CD4-positive, alpha-beta T cell (primary cell): ENCODE measurements at regions not wholly inside any gene's neighbourhood (a gene's known extent, or its start where the extent isn't known, plus 50 kb on each side); places are given as distances from the start of the nearest gene placed in this dataset.

Experiments
- ATAC-seq: fragments of 200-7000 bp; cut with Tn5 transposase; one replicate; pipeline ENCODE4 v1.10.0; 2022; ENCODE audit warnings: mild to moderate bottlenecking; ENCODE audit not compliant: poor library complexity
- CTCF ChIA-PET: fragments of 350-600 bp; sonication (Branson Sonifier 250); formaldehyde crosslinking; loops from one replicate; lab custom pipeline; 2021; ENCODE audit warnings: antibody characterized with exemption, inconsistent platforms; lab: Charles Lee
- POLR2A ChIA-PET: fragments of 350-600 bp; sonication (Branson Sonifier 250); formaldehyde crosslinking; loops from one replicate; lab custom pipeline; 2021; ENCODE audit warnings: antibody characterized with exemption, inconsistent platforms; lab: Charles Lee
- DNase-seq, 14 experiments: peaks; one replicate each; pipeline ENCODE4 v3.0.0-alpha.2; 2013 to 2020; ENCODE audit warnings: mixed read lengths in 2 of 14
- H3K27ac ChIP-seq, 2 donors: one replicate each; pipeline versions ENCODE4 v1.5.1 to v1.7.0; 2013; ENCODE audit warnings: low read length in 2 of 2, low read depth in 1 of 2, mild to moderate bottlenecking in 1 of 2
- H3K27me3 ChIP-seq, 2 experiments: 1 replicate in 1 of 2; 2 replicates in 1 of 2; pipeline versions ENCODE4 v1.6.1 to v1.7.0; 2013; ENCODE audit warnings: low read length in 2 of 2, control low read depth in 1 of 2, mild to moderate bottlenecking in 1 of 2, moderate library complexity in 1 of 2; ENCODE audit not compliant: insufficient read depth in 2 of 2, control insufficient read depth in 1 of 2
- H3K36me3 ChIP-seq: one replicate; pipeline ENCODE4 v1.6.1; 2013; ENCODE audit warnings: low read length, control low read depth; ENCODE audit not compliant: insufficient read depth
- H3K4me1 ChIP-seq: one replicate; pipeline ENCODE4 v1.6.1; 2013; ENCODE audit warnings: low read length, control low read depth; ENCODE audit not compliant: insufficient read depth
- H3K4me3 ChIP-seq: one replicate; pipeline ENCODE4 v1.5.1; 2013; ENCODE audit warnings: mild to moderate bottlenecking, low read length, moderate library complexity
- H3K9me3 ChIP-seq, 2 experiments: 1 replicate in 1 of 2; 2 replicates in 1 of 2; pipeline versions ENCODE4 v1.6.1 to v1.7.0; 2013; ENCODE audit warnings: low read length in 2 of 2, mild to moderate bottlenecking in 2 of 2, control low read depth in 1 of 2, moderate library complexity in 1 of 2; ENCODE audit not compliant: control insufficient read depth in 1 of 2, insufficient read depth in 1 of 2
- H3K27ac Mint-ChIP-seq: one replicate; pipeline ENCODE4 v1.8.0; 2020; ENCODE audit warnings: mixed read lengths
- H3K27me3 Mint-ChIP-seq: one replicate; pipeline ENCODE4 v1.8.0; 2021; ENCODE audit warnings: mixed read lengths
- H3K36me3 Mint-ChIP-seq: one replicate; pipeline ENCODE4 v1.8.0; 2021; ENCODE audit warnings: low read depth, mixed read lengths
- H3K4me1 Mint-ChIP-seq: one replicate; pipeline ENCODE4 v1.8.0; 2021; ENCODE audit warnings: low read depth, mixed read lengths
- H3K4me3 Mint-ChIP-seq: one replicate; pipeline ENCODE4 v1.8.0; 2020; ENCODE audit warnings: mild to moderate bottlenecking, mixed read lengths
- H3K9me3 Mint-ChIP-seq: one replicate; pipeline ENCODE4 v1.8.0; 2020; ENCODE audit warnings: mixed read lengths
- intact Hi-C, 2 experiments: fragments of 100-400 bp; cut with DNase I in 1 of 2; cut with micrococcal nuclease in 1 of 2; formaldehyde crosslinking; loops; one replicate each; pipeline versions ENCODE4 v1.15.1 to v1.9.0; 2023 to 2025; cut with DNase I, micrococcal nuclease
- TF ChIP-seq, protein P1 (sequence below): fragments of 200-600 bp; IDR thresholded peaks from one replicate; pipeline ENCODE4 v1.8.0; 2022; ENCODE audit warnings: antibody characterized with exemption, mild to moderate bottlenecking

DNA sequence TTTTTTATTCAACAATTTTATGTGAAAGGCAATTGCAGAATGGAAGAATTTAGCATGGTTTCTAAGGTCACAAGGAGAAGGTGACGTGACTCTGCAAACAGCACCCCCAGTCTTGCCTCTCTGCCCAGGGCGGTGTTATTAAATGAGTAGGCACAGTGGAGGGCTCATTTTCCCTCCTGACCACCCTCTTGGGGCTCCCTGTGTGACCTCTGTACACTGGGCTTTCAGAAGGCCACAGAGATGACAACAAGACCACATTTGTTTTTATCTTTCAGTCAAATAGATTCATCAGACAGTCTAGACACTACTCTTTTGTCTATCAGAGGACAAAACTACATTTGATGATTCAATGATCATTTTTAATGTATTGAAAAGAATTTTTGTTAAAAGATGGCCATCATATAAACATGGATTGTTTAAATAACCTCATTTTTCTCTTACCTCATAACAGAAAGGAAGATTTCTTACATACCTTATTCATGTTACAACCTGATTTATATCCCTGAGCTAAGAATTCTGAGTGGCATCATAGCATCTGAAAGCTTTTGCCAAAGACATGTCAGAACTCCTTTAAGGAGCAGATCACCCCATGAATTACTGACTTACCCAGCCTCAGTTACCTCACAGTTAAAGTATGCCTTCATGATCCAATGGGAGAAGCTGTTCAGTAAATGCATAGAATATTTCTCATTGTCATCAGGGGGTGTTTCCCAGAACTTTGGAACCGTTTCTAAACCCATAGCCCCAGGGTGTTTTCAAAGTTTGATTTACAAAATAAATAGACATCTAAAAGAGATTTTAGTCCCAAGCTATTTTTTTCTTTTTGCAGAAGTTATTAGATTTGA lies 184.0 kb upstream of the RFC3 start:
- Mint-ChIP-seq H3K27ac (no peak overlapping the region), H3K27me3 (peaks cover 12% of the 10 kb centered on the region), H3K9me3 (no peaks in the 10 kb centered on the region), H3K36me3 (no peaks in the 10 kb centered on the region), H3K4me1 (no peaks in the 10 kb centered on the region), H3K4me3 (no peak overlapping the region)
- no peaks in the 10 kb centered on the region for H3K9me3 ChIP-seq
- no peak for DNase-seq
- intact Hi-C loops = no loop called here
- H3K27ac ChIP-seq = no peak overlapping the region
- no peak overlapping the region for H3K4me3 ChIP-seq
- CTCF ChIA-PET = interaction anchor here (0.6 kb wide), 1 partner anchor 308 kb away, joined by 3 read pairs; no protein-coding TSS in a partner anchor
- H3K27me3 ChIP-seq = no peaks in the 10 kb centered on the region
- no peak for ATAC-seq
- no peaks in the 10 kb centered on the region for H3K4me1 ChIP-seq
- TF ChIP-seq, protein P1, sequence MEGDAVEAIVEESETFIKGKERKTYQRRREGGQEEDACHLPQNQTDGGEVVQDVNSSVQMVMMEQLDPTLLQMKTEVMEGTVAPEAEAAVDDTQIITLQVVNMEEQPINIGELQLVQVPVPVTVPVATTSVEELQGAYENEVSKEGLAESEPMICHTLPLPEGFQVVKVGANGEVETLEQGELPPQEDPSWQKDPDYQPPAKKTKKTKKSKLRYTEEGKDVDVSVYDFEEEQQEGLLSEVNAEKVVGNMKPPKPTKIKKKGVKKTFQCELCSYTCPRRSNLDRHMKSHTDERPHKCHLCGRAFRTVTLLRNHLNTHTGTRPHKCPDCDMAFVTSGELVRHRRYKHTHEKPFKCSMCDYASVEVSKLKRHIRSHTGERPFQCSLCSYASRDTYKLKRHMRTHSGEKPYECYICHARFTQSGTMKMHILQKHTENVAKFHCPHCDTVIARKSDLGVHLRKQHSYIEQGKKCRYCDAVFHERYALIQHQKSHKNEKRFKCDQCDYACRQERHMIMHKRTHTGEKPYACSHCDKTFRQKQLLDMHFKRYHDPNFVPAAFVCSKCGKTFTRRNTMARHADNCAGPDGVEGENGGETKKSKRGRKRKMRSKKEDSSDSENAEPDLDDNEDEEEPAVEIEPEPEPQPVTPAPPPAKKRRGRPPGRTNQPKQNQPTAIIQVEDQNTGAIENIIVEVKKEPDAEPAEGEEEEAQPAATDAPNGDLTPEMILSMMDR = no peak
- H3K36me3 ChIP-seq = no peaks in the 10 kb centered on the region
- POLR2A ChIA-PET = no interaction called here

DNA sequence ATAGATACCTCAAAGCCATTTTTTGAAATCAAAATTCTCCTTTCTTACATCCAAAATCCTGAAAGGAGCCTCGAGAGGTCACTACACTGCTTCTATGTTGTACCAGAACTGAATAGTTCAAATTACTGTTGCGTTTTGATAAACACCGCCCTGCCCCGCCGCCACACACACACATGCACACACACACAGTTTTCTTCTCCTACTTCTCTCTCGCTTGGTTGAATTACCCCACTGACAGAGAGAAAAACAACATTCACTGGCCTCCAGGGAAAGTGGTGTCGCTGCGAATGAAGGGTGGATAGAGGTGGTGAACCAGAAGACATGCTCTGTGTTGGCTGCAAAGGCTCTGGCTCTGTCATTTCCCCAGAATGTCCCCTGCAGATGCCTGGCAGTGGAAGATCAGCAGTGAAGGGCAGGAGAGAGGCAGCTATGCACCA lies 183.4 kb upstream of the RFC3 start:
- no peaks in the 10 kb centered on the region for H3K9me3 ChIP-seq
- ChIA-PET POLR2A (no interaction called here), CTCF (no interaction called here)
- H3K9me3 Mint-ChIP-seq = no peaks in the 10 kb centered on the region
- ATAC-seq (no peak), DNase-seq (no peak)
- H3K27me3 ChIP-seq = no peaks in the 10 kb centered on the region
- no peak overlapping the region for H3K4me3 ChIP-seq
- H3K27ac Mint-ChIP-seq = no peak overlapping the region
- no peak overlapping the region for H3K4me3 Mint-ChIP-seq
- H3K36me3 ChIP-seq = no peaks in the 10 kb centered on the region
- peaks cover 12% of the 10 kb centered on the region for H3K27me3 Mint-ChIP-seq
- no peaks in the 10 kb centered on the region for H3K4me1 ChIP-seq
- no peaks in the 10 kb centered on the region for H3K4me1 Mint-ChIP-seq
- TF ChIP-seq, protein P1 = no peak
- H3K36me3 Mint-ChIP-seq = no peaks in the 10 kb centered on the region
- intact Hi-C loops = no loop called here
- H3K27ac ChIP-seq = no peak overlapping the region

DNA sequence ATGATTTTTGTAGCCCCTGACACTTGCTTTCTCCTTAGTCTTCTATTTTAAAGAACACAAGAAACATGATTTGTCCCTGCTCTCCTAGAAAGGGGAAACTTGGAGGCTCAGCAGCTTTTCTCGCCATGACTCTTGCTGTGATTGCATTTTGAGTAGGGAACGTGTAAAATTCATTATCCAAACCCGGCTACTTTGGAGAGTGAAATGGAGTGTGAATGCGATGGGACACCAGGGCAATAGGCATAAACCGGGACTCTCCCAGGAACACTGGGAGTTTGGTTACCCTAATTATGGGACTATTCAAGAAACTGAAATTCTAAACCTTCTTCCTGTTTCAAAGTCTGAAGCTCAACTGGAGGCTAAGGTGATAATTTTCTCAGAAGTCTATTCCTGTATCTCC lies 181.7 kb upstream of the RFC3 start:
- H3K4me1 Mint-ChIP-seq = no peaks in the 10 kb centered on the region
- H3K9me3 Mint-ChIP-seq = no peaks in the 10 kb centered on the region
- intact Hi-C loops = no loop called here
- Histone ChIP-seq H3K36me3 (no peaks in the 10 kb centered on the region), H3K27me3 (no peaks in the 10 kb centered on the region), H3K9me3 (no peaks in the 10 kb centered on the region), H3K4me3 (no peak overlapping the region), H3K4me1 (no peaks in the 10 kb centered on the region), H3K27ac (no peak overlapping the region)
- TF ChIP-seq, protein P1 = no peak
- POLR2A ChIA-PET = no interaction called here
- ATAC-seq (no peak), DNase-seq (no peak)
- H3K4me3 Mint-ChIP-seq = no peak overlapping the region
- H3K36me3 Mint-ChIP-seq = no peaks in the 10 kb centered on the region
- H3K27me3 Mint-ChIP-seq = peaks cover 12% of the 10 kb centered on the region
- H3K27ac Mint-ChIP-seq = no peak overlapping the region
- CTCF ChIA-PET = no interaction called here
